ENCODE measurements at regions not wholly inside any gene's neighbourhood (a gene's known extent, or its start where the extent isn't known, plus 50 kb on each side); places are given as distances from the start of the nearest gene placed in this dataset.

DNA sequence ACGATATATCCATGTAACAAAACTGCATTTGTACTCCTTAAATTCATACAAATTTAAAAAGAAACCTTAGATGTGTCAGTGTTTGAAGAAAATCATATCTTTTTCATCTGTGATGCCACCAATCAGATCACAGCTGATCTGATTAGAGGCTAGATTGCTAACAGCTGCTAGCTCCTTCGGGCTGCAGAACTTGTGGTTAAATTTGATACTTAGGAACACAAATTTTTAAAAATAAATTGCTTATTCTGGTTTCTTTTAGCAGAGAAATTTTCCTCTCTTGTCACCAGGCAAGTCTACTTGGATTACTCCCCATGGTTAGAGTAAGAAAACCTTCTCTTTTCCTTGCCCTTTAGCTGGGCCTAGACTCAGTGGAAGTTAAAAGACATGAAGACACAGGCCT, 94.6 kb upstream of the RANBP6 start:
- no peak for DNase-seq (ENCODE audit: extremely low read depth in 1 of 4, low spot score in 3 of 4)
- H3K27ac ChIP-seq (ENCODE audit: extremely low read depth, low read depth, low read length), result no peak overlapping the region
- H4K20me1 ChIP-seq (replicated peaks; ENCODE audit: control insufficient read depth, insufficient read depth, low read length), result no peaks in the 10 kb centered on the region
- 0 out of 5 replicates have a peak, but pooled peaks cover 0 to 2% of the 10 kb centered on the region in 2 experiments for H3K4me1 ChIP-seq (replicated peaks in 1 of 2; ENCODE audit: control insufficient read depth in 2 of 2, insufficient read depth in 2 of 2, low read length in 2 of 2)
- no peaks in the 10 kb centered on the region for H3K79me2 ChIP-seq (ENCODE audit: control insufficient read depth, insufficient read depth, low read length)
- WGBS (ENCODE audit: insufficient coverage, low coverage, missing lambda C conversion rate), result 6% methylated on average over 2 of the region's 2 CpGs
- no peaks in the 10 kb centered on the region for H3K36me3 ChIP-seq (ENCODE audit: control insufficient read depth, insufficient read depth, low read length)
- no TSS peak for BruUV-seq (replicated peaks)
- ChIA-PET POLR2A (no interaction called here), CTCF (ENCODE audit: low intra/inter-chr PET ratio) (no interaction called here)
- no peak overlapping the region for H3K4me3 ChIP-seq
- H3K4me2 ChIP-seq (ENCODE audit: insufficient read depth, low read length), result no peak overlapping the region
- H3K9me1 ChIP-seq (ENCODE audit: control insufficient read depth, insufficient read depth, low read length), result no peaks in the 10 kb centered on the region
- intact Hi-C loops (cut with micrococcal nuclease), result no loop called here
- in situ Hi-C loops (cut with MboI), result no loop called here
- no peak for ATAC-seq
- no peak overlapping the region for H2AFZ ChIP-seq (ENCODE audit: low read depth, low read length)
- no peak for FAIRE-seq
- TF ChIP-seq, protein P1, sequence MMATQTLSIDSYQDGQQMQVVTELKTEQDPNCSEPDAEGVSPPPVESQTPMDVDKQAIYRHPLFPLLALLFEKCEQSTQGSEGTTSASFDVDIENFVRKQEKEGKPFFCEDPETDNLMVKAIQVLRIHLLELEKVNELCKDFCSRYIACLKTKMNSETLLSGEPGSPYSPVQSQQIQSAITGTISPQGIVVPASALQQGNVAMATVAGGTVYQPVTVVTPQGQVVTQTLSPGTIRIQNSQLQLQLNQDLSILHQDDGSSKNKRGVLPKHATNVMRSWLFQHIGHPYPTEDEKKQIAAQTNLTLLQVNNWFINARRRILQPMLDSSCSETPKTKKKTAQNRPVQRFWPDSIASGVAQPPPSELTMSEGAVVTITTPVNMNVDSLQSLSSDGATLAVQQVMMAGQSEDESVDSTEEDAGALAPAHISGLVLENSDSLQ (IDR thresholded peaks at IDR 0.05), result no peak
- TF ChIP-seq CEBPB (tag; IDR thresholded peaks at IDR 0.05) (no peak), ZNF212 (CRISPR knock-in tag; IDR thresholded peaks at IDR 0.05) (no peak)
- H3K9ac ChIP-seq (ENCODE audit: insufficient read depth in 1 of 2, low read depth in 2 of 2, low read length in 2 of 2), result no peak overlapping the region
- H3K27me3 ChIP-seq (ENCODE audit: control insufficient read depth in 2 of 2, insufficient read depth in 2 of 2, low read length in 2 of 2), result no peaks in the 10 kb centered on the region
- H3K9me3 ChIP-seq (replicated peaks; ENCODE audit: control insufficient read depth, insufficient read depth, low read depth, low read length), result no peaks in the 10 kb centered on the region

DNA sequence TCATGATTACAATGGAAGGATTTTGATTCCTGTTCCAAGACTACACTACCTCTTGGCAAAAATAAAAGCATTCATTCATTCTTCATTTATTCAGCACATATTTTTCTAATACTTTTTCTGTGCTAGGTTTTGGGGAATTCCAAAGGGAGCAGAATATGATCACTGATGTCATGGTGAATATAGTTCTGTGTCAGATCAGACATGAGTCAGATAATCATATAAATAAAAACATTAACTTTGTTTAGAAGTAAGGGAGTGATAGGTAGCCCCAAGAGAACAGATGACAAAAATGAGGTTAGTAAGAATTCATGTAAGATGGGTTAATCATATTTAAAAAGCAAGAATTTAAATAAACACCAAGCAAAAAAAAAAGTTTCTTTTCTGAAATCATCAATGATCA, 94.1 kb upstream of the RANBP6 start:
- Histone ChIP-seq H3K27ac (ENCODE audit: extremely low read depth, low read depth, low read length) (no peak overlapping the region), H2AFZ (ENCODE audit: low read depth, low read length) (no peak overlapping the region), H3K79me2 (ENCODE audit: control insufficient read depth, insufficient read depth, low read length) (no peaks in the 10 kb centered on the region), H3K4me3 (no peak overlapping the region), H3K4me2 (ENCODE audit: insufficient read depth, low read length) (no peak overlapping the region), H3K9me3 (replicated peaks; ENCODE audit: control insufficient read depth, insufficient read depth, low read depth, low read length) (no peaks in the 10 kb centered on the region), H3K4me1 (replicated peaks in 1 of 2; ENCODE audit: control insufficient read depth in 2 of 2, insufficient read depth in 2 of 2, low read length in 2 of 2) (0 out of 5 replicates have a peak, but pooled peaks cover 0 to 2% of the 10 kb centered on the region in 2 experiments), H3K36me3 (ENCODE audit: control insufficient read depth, insufficient read depth, low read length) (no peaks in the 10 kb centered on the region), H3K9ac (ENCODE audit: insufficient read depth in 1 of 2, low read depth in 2 of 2, low read length in 2 of 2) (no peak overlapping the region), H3K9me1 (ENCODE audit: control insufficient read depth, insufficient read depth, low read length) (no peaks in the 10 kb centered on the region), H3K27me3 (ENCODE audit: control insufficient read depth in 2 of 2, insufficient read depth in 2 of 2, low read length in 2 of 2) (no peaks in the 10 kb centered on the region), H4K20me1 (replicated peaks; ENCODE audit: control insufficient read depth, insufficient read depth, low read length) (no peaks in the 10 kb centered on the region)
- ATAC-seq (no peak), DNase-seq (ENCODE audit: extremely low read depth in 1 of 4, low spot score in 3 of 4) (no peak), FAIRE-seq (no peak)
- TF ChIP-seq ILF3 (IDR thresholded peaks at IDR 0.05; ENCODE audit: borderline replicate concordance), result no peak
- TF ChIP-seq RB1 (IDR thresholded peaks at IDR 0.05; ENCODE audit: low read depth), result no peak
- TF ChIP-seq ASH1L (IDR thresholded peaks at IDR 0.05; ENCODE audit: borderline replicate concordance, low read depth, partially characterized antibody), result no peak
- ChIA-PET CTCF (ENCODE audit: low intra/inter-chr PET ratio) (no interaction called here), POLR2A (interaction anchor here (0.6 kb wide), 1 partner anchor 13 kb away, joined by 3 read pairs; no protein-coding TSS in a partner anchor)
- intact Hi-C loops (cut with micrococcal nuclease), result no loop called here
- BruUV-seq (replicated peaks), result no TSS peak
- in situ Hi-C loops (cut with MboI), result no loop called here
